HepG2 (cell line): ENCODE measurements at regions not wholly inside any gene's neighbourhood (a gene's known extent, or its start where the extent isn't known, plus 50 kb on each side); places are given as distances from the start of the nearest gene placed in this dataset.
A peak's percentile ranks its signal among the peaks of the same experiment; 100 is the strongest.

Source experiments
- ATAC-seq: fragments of 200-7000 bp; cut with Tn5 transposase; 3 replicates; pipeline ENCODE4 v1.9.1; 2020; ENCODE audit warnings: mild to moderate bottlenecking, moderate library complexity
- BruUV-seq: library from RNA; stranded (reverse); fragments of 400-500 nt; replicated peaks from 2 replicates; lab custom pipeline; 2021; lab: Mats Ljungman, UMichigan
- CTCF ChIA-PET: fragments of 300-600 bp; formaldehyde crosslinking; extraction: SDS; loops from one replicate; lab custom pipeline; 2021; ENCODE audit warnings: low total read pairs, inconsistent platforms, low intra/inter-chr PET ratio; lab: Yijun Ruan, JAX
- POLR2A ChIA-PET: fragments of 350-600 bp; sonication (Branson Sonifier 250); formaldehyde crosslinking; loops from one replicate; lab custom pipeline; 2020; ENCODE audit warnings: antibody characterized with exemption, inconsistent platforms; lab: Yijun Ruan, JAX
- DNase-seq: peaks from one replicate; pipeline ENCODE4 v3.0.0-alpha.2; 2015; ENCODE audit warnings: low spot score
- FAIRE-seq: peaks from 3 replicates; lab custom pipeline; 2011; peaks lifted over from hg19 to GRCh38; lab: Jason Lieb, UNC
- H2AFZ ChIP-seq: one replicate; pipeline ENCODE4 v1.6.1; 2011; ENCODE audit warnings: low read length, inconsistent platforms
- H3K27ac ChIP-seq: fragments of 300-600 bp; 3 replicates; pipeline ENCODE4 v1.8.0; 2011; ENCODE audit warnings: mixed run types, mild to moderate bottlenecking, mixed read lengths, low read length, inconsistent platforms; ENCODE audit not compliant: insufficient read depth; ENCODE audit errors: extremely low read length
- H3K27me3 ChIP-seq, 2 experiments: fragments of 200-600 bp in 1 of 2; 2 replicates in 1 of 2; 3 replicates in 1 of 2; pipeline versions ENCODE4 v1.6.0 to v1.8.0; 2011; ENCODE audit warnings: low read length in 2 of 2, mild to moderate bottlenecking in 2 of 2, moderate library complexity in 2 of 2, inconsistent platforms in 1 of 2; ENCODE audit not compliant: insufficient read depth in 2 of 2, control insufficient read depth in 1 of 2
- H3K36me3 ChIP-seq, 2 experiments: fragments of 200-600 bp in 1 of 2; replicated peaks in 1 of 2; 2 replicates in 1 of 2; 3 replicates in 1 of 2; pipeline versions ENCODE4 v1.5.1 to v1.8.0; 2011; ENCODE audit warnings: low read length in 2 of 2, inconsistent platforms in 1 of 2; ENCODE audit not compliant: insufficient read depth in 2 of 2, control insufficient read depth in 1 of 2
- H3K4me1 ChIP-seq: 2 replicates; pipeline ENCODE4 v1.5.1; 2012; ENCODE audit warnings: low read length, inconsistent platforms; ENCODE audit not compliant: insufficient read depth
- H3K4me2 ChIP-seq: 2 replicates; pipeline ENCODE4 v1.6.0; 2011; ENCODE audit warnings: low read depth, low read length, inconsistent platforms
- H3K4me3 ChIP-seq, 3 experiments: fragments of 200-600 bp in 1 of 3; sonication (generic), shearing (Covaris generic) in 1 of 3; replicated peaks in 1 of 3; 2 replicates each; pipeline ENCODE4 v1.5.1; 2011 to 2016; ENCODE audit warnings: low read length in 3 of 3, inconsistent platforms in 2 of 3, low read depth in 2 of 3, mild to moderate bottlenecking in 2 of 3, control low read depth in 1 of 3, mixed read lengths in 1 of 3; ENCODE audit not compliant: insufficient read depth in 1 of 3
- H3K79me2 ChIP-seq: one replicate; pipeline ENCODE4 v1.6.1; 2011; ENCODE audit warnings: low read length, inconsistent platforms; ENCODE audit not compliant: insufficient read depth
- H3K9ac ChIP-seq: 2 replicates; pipeline ENCODE4 v1.6.0; 2011; ENCODE audit warnings: mild to moderate bottlenecking, low read depth, low read length, inconsistent platforms; ENCODE audit not compliant: insufficient read depth
- H3K9me3 ChIP-seq: 2 replicates; pipeline ENCODE4 v1.5.1; 2012; ENCODE audit warnings: mild to moderate bottlenecking, low read length
- H4K20me1 ChIP-seq: 2 replicates; pipeline ENCODE4 v1.6.0; 2011; ENCODE audit warnings: inconsistent platforms, mild to moderate bottlenecking, low read length, moderate library complexity; ENCODE audit not compliant: insufficient read depth
- CEBPB ChIP-seq: IDR thresholded peaks from 2 replicates; pipeline ENCODE4 v1.6.1; 2011; ENCODE audit warnings: low read depth, low read length, improper control_type of control experiment, borderline replicate concordance
- KAT2B ChIP-seq: fragments of 150-350 bp; IDR thresholded peaks from 2 replicates; pipeline ENCODE4 v1.6.1; 2014; ENCODE audit warnings: low read depth, low read length, borderline replicate concordance
- MED8 ChIP-seq: sonication (generic); formaldehyde crosslinking; IDR thresholded peaks from 2 replicates; pipeline ENCODE4 v1.8.1; 2023; ENCODE audit warnings: mild to moderate bottlenecking, missing genetic modification reagents; ENCODE audit not compliant: insufficient replicate concordance
- RELA ChIP-seq: sonication (generic); formaldehyde crosslinking; IDR thresholded peaks from 2 replicates; pipeline ENCODE4 v1.4.0; 2020; ENCODE audit warnings: missing genetic modification reagents
- ZFP36L2 ChIP-seq: sonication (generic); formaldehyde crosslinking; IDR thresholded peaks from 2 replicates; pipeline ENCODE4 v1.4.0; 2020; ENCODE audit warnings: missing genetic modification reagents
- ZNF205 ChIP-seq: IDR thresholded peaks from 2 replicates; pipeline ENCODE4 v1.6.1; 2018; ENCODE audit warnings: missing biosample characterization, missing genetic modification reagents
- ZNF557 ChIP-seq: sonication (generic); formaldehyde crosslinking; IDR thresholded peaks from 2 replicates; pipeline ENCODE4 v1.4.0; 2020; ENCODE audit warnings: missing genetic modification reagents
- WGBS: methylation state at CpG from one replicate; pipeline ENCODE4 v1.1.6; 2017; ENCODE audit warnings: low lambda C conversion rate; 5-methylcytosine and 5-hydroxymethylcytosine counted together
- in situ Hi-C: cut with HindIII; loops from 2 replicates; pipeline ENCODE4 v1.10.0; 2017; ENCODE audit warnings: low pct_unique_long_range_greater_than_20kb; ENCODE audit not compliant: extremely low pct_ligation_motif_present
- intact Hi-C: fragments of 100-400 bp; cut with micrococcal nuclease; formaldehyde crosslinking; loops from one replicate; pipeline ENCODE4 v1.10.0; 2022; ENCODE audit not compliant: unreplicated experiment
- TF ChIP-seq, protein P1 (sequence below): sonication (generic); formaldehyde crosslinking; IDR thresholded peaks from 2 replicates; pipeline ENCODE4 v1.4.0; 2020; ENCODE audit warnings: missing genetic modification reagents
- TF ChIP-seq, protein P2 (sequence below): fragments of 450-650 bp; IDR thresholded peaks from 2 replicates; pipeline ENCODE4 v1.6.1; 2017

DNA sequence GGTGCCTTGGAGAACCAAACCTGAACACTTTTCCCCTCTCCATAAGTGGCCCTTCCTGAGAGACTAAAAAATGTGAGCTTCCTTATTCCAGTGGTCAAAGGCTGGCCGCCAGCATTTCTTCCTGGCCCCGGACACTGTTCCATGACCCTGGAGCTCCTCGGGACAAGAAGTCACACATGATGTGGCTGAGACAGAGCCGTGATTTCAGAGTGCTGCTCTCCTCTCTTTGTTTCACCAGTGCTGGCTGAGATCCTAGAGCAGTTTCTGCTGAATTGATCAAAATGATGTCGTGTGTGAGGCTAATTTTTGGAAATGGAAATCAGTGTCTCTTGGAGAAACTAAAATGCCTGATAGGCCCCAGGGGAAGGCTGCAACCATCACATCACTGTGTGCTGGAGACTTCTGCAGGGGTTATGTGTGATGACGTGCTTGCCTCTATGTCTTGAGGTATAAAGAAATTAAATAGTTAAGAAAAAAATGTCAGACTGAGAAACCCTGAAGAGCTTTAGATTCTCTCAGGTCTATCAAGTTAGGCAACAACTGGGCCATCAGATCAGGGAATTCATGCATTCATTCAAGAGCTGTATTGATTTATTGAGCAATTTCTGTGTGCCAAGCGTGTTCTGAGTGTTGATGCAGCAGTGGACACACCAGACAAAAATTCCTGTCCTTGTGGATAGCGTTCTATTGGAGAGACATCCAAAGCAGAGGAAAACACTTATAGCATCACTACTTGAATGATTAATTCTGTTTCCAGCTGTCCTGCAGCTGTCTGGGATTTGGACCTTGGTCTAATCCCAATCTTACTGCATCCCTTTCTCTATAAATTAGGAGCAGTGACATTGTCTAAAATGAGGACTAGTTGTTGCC, 72.7 kb upstream of the CCN6 start:
- Histone ChIP-seq H3K4me3 (no peak overlapping the region), H3K27me3 (no peaks in the 10 kb centered on the region), H3K36me3 (no peaks in the 10 kb centered on the region), H4K20me1 (no peaks in the 10 kb centered on the region), H3K9me3 (no peaks in the 10 kb centered on the region), H3K9ac (no peak overlapping the region), H2AFZ (no peak overlapping the region), H3K4me2 (no peak overlapping the region), H3K27ac (no peak overlapping the region), H3K79me2 (no peaks in the 10 kb centered on the region), H3K4me1 (no peaks in the 10 kb centered on the region)
- ChIA-PET CTCF (no interaction called here), POLR2A (no interaction called here)
- no TSS peak for BruUV-seq
- WGBS = 25% methylated on average over 8 of the region's 8 CpGs
- TF ChIP-seq ZNF557 (CRISPR knock-in tag) = no peak
- TF ChIP-seq ZFP36L2 = no peak
- no peak for TF ChIP-seq ZNF205 (CRISPR knock-in tag)
- TF ChIP-seq KAT2B = peak; percentile 66; the same call in 1 of the 2 replicates
- no peak for TF ChIP-seq MED8 (CRISPR knock-in tag)
- peak; percentile 20; the same call in 1 of the 2 replicates for TF ChIP-seq CEBPB
- TF ChIP-seq, protein P1, sequence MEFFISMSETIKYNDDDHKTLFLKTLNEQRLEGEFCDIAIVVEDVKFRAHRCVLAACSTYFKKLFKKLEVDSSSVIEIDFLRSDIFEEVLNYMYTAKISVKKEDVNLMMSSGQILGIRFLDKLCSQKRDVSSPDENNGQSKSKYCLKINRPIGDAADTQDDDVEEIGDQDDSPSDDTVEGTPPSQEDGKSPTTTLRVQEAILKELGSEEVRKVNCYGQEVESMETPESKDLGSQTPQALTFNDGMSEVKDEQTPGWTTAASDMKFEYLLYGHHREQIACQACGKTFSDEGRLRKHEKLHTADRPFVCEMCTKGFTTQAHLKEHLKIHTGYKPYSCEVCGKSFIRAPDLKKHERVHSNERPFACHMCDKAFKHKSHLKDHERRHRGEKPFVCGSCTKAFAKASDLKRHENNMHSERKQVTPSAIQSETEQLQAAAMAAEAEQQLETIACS (CRISPR knock-in tag) = no peak
- in situ Hi-C loops = no loop called here
- DNase-seq = no peak
- intact Hi-C loops = no loop called here
- no peak for FAIRE-seq
- no peak for ATAC-seq

DNA sequence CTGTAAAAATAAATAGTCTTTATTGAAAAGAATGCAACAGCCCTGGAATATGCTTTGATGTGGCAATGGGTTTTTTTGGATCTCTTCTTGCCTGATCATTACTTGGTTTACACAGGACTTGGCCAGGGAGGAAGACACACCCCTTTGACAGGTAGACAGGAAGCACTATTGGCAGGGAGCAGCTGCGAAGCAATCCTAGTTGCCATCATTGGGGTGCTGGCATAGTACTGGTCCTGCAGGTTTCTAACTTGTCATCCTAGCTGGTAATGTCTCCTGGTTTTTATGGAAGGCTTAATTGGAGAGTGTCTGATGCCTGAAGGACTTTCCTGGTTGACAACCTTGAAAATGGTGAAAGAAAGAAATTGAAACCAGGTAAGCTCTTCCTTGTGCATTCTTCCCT, 71.2 kb upstream of the CCN6 start:
- POLR2A ChIA-PET = no interaction called here
- no peak for TF ChIP-seq RELA (CRISPR knock-in tag)
- TF ChIP-seq, protein P2, sequence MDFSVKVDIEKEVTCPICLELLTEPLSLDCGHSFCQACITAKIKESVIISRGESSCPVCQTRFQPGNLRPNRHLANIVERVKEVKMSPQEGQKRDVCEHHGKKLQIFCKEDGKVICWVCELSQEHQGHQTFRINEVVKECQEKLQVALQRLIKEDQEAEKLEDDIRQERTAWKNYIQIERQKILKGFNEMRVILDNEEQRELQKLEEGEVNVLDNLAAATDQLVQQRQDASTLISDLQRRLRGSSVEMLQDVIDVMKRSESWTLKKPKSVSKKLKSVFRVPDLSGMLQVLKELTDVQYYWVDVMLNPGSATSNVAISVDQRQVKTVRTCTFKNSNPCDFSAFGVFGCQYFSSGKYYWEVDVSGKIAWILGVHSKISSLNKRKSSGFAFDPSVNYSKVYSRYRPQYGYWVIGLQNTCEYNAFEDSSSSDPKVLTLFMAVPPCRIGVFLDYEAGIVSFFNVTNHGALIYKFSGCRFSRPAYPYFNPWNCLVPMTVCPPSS = no peak
- no peaks in the 10 kb centered on the region for H3K79me2 ChIP-seq
- ATAC-seq = no peak
- DNase-seq = no peak
- WGBS = 25% methylated on average over 1 of the region's 1 CpG
- H3K27me3 ChIP-seq = no peaks in the 10 kb centered on the region
- H3K9me3 ChIP-seq = no peaks in the 10 kb centered on the region
- in situ Hi-C loops = no loop called here
- no peak overlapping the region for H3K9ac ChIP-seq
- no peaks in the 10 kb centered on the region for H4K20me1 ChIP-seq
- no peak overlapping the region for H2AFZ ChIP-seq
- no peaks in the 10 kb centered on the region for H3K4me1 ChIP-seq
- CTCF ChIA-PET = no interaction called here
- no TSS peak for BruUV-seq
- no peak overlapping the region for H3K4me3 ChIP-seq
- H3K4me2 ChIP-seq = no peak overlapping the region
- intact Hi-C loops = no loop called here
- FAIRE-seq = no peak
- no peak overlapping the region for H3K27ac ChIP-seq
- no peaks in the 10 kb centered on the region for H3K36me3 ChIP-seq
